Inflammatory macrophage (primary cell): ENCODE measurements at regions not wholly inside any gene's neighbourhood (a gene's known extent, or its start where the extent isn't known, plus 50 kb on each side); places are given as distances from the start of the nearest gene placed in this dataset.

ENCODE experiments used
- DNase-seq, 2 donors: peaks; one replicate each; pipeline ENCODE4 v3.0.0-alpha.2; 2020 to 2022

GRCh38 chr4:161101881-161102280 lies 1061.9 kb downstream of the FSTL5 start:
- DNase-seq: no peak

DNA sequence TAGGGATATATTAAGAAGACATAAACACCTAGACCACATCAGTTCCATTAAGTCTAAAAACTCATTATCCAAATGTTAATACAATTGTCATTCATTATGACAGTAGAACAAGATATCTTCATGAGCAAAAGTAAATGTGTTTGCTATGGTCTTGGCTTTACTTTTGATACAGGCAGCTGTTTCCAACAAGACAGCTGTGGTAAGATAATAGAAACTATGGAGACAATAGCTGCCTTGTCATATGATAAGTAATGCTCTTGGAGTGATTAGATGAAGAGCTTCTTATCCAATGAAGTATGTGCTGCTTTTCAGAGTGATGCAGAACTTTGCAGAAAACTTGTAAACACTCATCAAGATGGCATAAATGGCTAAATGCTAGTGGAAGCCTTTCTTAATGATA lies 1066.0 kb downstream of the FSTL5 start:
- DNase-seq: no peak

- no peak for DNase-seq
These were observed 1102.8 kb downstream of the FSTL5 start for GRCh38 chr4:161061046-161061445.
